Fibroblast of skin of left quadriceps (primary cell): ENCODE measurements at regions not wholly inside any gene's neighbourhood (a gene's known extent, or its start where the extent isn't known, plus 50 kb on each side); places are given as distances from the start of the nearest gene placed in this dataset.
A peak's percentile ranks its signal among the peaks of the same experiment; 100 is the strongest.

ENCODE experiments used
- DNase-seq, 2 experiments: peaks; one replicate each; pipeline ENCODE4 v3.0.0-alpha.2; 2013; ENCODE audit warnings: low read depth in 2 of 2

DNA sequence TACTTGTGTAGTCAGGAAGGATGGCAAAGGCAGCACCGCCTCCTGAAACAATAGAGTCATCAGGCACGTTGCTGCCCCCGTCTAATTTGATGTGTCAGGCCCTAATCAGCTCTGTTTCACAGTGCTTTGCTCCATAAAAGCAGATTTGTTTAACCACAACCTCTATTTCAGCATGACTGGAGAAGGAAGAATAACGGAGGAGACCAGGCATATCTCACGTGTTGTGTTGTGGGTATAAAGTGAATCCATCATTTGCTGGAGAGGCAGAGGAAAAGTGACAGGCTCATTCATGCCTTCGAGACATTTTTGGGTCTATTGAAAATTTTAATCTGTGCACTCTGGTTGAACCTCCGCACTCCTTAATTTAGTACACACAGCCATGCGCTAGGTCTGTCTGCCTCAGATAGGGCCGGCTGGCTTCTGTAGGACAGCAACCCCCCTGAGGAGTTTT is 940.4 kb upstream of the SLC10A2 start:
- DNase-seq = peak in 1 of 2 experiments; percentile 5

DNA sequence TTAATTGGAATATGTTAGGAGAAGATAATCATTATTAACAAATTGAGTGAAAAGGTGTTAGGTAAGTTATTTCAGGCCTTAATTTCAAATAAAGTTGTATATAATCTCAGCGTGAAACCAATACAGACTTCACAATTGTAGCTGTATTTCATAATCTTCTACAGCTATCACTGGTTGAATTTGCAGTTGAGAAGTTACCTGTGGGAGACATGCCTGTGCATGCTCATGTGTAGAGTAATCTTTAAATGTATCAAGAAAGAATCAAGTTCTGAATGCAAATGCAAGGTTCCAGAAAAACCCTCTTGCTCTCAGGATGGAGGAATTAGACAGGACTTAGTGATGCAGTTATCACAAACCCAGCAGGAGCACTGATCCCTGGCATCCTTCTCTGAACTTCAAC is 938.4 kb upstream of the SLC10A2 start:
- DNase-seq = no peak

DNA sequence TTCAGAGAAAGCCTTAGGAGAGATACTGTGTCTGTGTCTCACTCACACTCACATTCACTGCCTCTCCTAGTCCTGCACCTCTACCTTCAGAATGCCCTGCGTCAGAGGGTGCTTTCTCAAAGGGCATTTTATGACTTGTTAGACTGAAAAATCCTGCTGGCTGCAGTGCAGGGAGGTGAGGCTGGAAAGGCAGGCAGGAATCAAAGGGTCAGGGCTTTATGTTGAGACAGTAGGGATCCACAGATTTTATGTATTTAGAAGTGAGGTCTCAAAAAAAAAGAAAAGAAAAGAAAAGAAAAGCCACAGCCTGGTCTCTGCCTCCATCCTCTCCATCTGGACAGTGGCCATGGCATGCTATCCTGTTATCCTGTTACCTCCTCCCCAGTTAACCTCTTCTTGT is 936.0 kb upstream of the SLC10A2 start:
- DNase-seq = no peak

DNA sequence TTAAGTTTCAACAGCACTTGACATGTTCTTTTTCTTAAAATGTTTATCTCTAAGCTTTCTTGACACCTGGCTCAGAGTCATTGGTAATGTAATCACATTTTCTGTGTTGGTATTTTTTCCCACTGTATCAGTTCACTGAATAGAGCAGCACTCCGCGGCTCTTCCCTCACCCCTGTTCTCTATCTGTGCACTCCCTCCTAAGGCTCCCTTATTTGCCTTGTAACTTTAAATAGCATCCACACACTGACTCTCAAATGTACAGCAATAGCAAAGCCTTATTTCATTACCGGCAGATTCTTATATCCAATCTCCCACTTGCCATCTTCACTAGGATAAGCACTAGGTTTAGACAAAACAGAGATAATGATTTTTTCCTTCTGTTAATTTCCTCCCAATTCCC is 935.5 kb upstream of the SLC10A2 start:
- DNase-seq = no peak

DNA sequence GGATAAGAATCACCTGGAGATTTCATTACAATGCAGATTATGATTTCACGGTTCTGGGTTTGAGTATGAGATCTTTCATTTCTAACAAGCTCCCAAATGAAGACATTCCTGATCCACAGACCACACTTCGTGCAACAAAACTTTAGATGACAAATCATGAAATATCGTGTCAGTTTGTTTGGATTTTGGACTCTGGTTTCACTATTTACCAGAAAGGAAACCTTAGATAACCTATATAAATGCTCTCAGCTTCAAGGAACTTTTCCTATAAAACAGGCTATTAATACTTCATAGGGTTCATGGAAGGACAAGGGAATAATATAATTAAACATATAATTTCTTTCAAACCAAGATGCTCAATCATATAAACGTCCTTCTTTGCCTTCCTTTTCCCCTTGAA is 930.5 kb upstream of the SLC10A2 start:
- DNase-seq = no peak

DNA sequence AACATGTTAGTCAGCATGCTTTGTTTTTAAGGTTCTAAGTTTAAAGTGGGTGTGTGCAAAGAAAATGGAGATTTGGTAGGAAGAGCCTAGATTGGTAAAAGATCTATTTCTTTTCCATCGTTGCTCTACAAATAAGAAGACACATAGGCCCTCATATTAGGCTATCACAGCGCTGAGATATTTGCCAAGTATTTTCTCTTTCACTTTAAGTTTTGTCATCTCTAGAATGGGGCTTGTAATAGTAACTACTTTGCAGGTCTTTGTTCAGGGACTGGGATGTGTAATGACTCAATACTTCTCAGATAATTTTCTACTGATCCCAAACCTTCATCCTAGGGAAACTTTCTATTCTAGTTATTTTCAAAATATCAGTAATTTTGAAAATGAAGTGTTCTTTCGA is 917.7 kb upstream of the SLC10A2 start:
- no peak for DNase-seq

DNA sequence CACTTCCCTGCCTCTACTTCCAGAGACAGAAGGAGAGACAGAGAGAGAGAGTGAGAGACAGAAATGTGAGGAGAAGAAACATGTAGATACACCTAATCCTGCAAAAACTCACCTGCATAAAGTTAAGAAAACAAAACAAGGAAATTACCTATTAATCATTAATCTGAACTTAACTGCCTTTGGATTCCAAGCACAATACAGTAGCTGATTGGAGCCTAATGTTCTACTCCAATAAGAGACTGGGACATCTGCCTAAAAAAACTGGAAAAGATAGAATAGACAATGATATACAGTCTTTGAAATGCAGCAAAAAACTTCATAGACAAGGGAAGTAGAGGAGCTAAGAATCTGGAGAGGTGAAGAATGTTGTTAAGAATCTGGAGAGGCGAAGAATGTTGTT is 910.2 kb upstream of the SLC10A2 start:
- DNase-seq = no peak

DNA sequence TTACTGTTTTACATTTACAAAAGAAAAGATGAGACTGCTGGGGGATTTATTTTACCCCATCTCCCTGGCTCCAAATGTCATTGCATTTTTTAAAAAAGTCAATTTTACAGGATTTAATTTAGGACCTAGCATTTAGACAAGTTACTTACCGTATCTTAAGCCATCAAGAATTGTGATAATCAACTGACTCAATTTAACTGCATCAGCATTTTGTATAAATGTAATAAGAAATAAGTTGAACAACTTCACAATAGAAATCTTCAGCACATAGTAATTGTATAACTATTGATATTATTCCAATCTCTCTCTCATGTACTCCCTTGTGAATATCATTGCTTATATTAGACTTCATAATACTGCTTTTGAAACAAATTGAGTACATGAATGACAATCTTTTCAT is 907.5 kb upstream of the SLC10A2 start:
- no peak for DNase-seq

DNA sequence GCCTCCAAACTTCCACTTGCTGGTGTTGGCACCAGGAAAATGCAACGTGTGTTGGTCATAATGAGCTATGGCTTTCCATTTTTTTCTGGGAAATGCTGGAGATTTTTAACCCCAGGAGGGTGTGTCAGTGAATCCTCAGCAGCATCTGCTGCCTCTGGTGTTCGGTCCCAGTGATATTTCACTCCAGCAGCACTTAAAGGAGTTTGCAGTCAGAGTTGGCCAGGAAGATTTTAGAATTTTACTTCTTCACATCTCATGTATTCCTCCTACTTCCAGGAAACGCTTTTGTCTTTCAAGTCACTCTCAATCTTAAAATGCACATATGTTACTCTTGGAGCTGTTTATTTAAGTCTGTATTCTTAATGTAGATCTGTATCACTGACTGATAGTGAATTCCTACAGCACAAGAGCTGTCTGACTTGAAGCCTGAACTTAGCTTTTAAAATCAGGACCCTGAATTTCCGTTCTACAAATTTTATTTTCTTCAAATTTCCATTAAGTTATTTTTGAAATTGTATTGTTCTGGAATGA is 903.4 kb upstream of the SLC10A2 start:
- DNase-seq = no peak

DNA sequence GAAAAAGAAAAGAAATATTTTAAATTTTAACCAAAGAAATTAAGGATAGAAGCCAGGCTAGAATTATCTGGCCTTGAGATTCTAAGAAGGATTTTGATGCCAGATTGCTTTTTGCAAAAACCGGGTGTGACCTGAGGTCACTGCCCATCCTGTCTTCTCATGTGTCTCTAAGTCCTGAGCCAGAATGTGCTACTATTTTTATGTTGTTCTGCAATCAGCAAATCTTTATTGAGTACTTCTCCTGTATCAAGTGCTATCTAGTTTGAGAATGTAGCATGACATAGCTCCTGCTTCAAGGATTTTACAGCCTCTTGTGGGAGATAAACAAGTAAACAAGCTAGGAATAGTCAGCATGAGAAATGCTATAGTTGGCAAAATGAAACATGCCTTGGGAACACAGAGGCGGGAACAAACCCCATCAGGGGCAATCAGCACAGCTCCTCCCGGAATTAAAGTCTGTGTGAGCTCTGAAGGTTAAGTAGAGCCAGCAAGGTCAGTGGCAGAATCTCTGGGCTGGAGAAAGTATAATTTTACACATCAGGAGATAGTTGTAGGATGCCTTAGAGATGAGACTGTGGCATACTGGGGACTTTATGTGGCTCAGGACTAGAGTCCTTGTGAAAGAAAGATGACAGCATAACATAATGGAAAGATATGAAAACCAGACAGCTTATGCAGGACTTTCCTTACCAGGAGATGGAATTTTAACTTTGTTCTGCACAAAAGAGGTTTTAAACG is 899.5 kb upstream of the SLC10A2 start:
- no peak for DNase-seq

DNA sequence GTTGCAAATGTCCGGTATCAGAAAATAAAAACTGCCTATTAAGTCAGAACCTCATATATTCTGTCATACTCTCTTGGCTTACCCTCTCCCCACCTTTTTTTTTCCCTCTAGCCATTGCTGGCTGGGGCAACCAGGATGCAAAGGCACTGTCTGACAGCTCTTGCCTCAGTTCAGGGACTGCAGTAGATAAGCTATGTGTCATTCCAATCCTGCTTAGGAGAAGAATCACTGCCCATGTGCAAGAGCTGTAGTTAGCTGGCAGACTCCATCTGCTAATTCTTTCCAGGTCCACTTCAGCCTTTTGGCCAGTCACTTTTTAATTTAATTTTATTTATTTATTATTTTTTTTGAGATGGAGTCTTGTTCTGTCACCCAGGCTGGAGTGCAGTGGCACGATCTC is 895.6 kb upstream of the SLC10A2 start:
- no peak for DNase-seq

DNA sequence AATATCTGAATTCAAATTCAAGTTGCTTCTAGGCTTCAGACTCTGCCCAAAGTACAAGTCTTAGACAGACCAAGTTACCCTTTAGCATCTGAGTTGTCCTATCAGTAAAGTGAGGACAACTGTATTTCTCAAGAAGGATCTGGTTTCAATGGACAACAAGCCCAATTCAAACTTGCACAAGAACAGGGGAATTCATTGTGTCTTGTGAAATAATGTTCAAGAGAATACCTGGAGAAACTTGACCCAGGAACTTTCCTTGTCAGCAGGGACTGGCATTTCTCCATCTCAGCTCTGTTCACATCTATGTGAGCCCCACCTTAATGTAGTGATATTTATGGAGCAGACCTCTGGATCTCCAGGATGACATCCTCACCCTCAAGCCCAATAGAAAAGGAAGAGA is 894.9 kb upstream of the SLC10A2 start:
- no peak for DNase-seq

DNA sequence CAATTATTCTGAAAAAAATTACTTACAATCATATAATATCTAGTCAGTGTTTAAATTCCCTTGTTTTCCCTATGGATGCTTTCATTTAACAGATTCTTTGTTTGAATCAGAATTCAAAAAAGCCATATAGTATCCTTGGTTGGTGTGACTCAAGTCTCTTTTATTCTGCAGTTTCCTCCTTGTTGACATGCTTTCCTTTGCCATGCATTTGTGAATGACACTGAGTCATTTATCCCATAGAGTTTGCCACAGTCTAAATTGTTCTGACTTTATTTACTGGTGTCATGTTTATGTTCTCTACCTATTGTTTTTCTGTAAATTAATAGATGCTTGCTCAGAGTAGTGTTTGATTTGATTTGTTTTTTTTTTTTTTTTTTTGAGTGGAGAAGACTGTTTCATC is 893.8 kb upstream of the SLC10A2 start:
- DNase-seq = no peak

DNA sequence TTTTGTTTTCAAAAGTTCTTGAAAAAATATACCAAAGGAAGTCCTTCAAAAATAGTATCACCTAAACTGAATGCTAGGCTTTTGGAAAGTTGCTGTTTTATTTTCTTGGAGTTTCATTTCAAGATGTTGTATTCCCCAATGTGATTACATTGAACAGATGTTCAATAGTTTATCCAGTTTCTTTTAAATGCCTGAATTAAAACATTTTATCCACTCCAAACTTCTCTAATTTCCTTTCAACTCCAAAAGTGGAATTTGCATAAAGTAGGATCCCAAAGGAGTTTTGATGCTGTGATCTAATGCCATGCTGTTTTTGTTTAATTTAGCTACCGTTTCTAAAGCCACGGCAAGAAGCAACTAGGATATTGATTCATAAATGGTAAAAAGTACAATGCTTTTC is 892.5 kb upstream of the SLC10A2 start:
- DNase-seq = no peak

DNA sequence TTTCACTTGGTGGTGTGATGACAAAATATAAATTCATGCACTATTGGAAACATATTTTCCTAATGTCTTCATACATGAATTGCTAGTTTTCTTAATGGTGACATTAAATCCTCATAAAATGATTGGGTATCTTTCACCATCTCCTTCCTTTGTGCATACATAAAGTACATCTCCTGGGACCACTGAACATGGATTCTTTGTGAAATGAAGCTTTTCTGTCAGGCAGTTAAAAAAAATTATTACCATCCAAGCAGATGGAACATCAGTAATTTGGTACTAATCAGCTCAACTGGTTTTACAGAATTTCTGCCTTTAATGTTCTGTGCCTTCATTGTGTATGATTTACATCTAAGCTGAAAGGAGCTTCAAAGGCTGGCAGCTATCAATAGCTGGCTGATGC is 891.7 kb upstream of the SLC10A2 start:
- no peak for DNase-seq

DNA sequence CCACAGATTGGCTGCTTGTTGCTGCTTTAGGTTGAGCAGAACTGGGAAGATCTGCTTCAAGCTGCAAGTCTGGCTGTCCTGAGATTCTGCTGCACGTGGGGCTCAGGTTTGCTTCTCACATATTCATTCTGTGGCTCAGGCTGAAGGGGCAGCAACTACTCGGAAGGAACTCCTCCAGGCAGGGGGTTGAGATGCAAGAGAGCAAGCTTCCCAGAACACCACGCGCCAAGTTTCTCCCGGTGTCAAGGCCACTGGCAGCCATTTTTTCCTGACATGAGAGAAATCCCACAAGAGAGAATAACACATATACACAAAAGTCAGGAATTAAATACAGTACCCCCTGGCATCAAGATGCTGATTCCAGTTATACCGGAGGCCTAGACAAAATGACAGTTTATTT is 887.6 kb upstream of the SLC10A2 start:
- no peak for DNase-seq

DNA sequence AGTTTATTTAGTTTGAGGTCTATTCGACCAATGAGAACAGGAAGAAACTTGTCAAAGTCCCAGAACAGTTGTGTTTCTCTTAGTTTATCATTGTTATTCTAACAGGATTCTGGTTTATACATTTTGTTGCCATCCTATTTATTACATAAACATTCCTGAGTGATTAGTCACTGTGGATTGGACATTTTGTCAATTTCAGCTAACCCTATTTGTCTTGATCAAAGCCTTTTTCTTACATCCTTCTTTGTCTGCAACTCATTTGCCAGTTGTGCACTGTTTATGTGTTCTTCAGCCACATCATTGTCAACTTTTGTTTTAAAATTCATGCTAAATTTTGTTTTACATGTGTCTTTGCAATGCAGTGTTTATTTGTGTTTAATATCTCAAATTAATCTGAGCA is 886.0 kb upstream of the SLC10A2 start:
- DNase-seq = no peak

DNA sequence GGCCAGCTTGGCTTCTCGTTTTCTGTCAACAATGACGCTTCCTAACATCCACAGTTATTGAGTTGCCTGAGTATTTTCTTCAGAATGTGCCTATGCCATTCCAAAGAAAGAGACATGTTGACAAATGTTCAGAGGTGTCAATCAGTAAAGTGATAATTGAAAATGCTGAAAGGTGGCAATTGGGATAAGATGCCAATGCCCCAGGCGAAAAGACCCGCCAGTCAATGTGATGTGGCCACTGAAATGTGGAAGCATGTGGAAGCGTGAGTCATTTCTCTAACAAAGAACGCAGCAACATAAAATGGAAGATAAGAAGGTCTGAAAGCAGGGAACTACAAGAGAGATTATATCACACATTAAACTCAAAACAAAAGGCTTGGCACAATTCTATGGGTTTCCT is 882.2 kb upstream of the SLC10A2 start:
- DNase-seq = no peak

DNA sequence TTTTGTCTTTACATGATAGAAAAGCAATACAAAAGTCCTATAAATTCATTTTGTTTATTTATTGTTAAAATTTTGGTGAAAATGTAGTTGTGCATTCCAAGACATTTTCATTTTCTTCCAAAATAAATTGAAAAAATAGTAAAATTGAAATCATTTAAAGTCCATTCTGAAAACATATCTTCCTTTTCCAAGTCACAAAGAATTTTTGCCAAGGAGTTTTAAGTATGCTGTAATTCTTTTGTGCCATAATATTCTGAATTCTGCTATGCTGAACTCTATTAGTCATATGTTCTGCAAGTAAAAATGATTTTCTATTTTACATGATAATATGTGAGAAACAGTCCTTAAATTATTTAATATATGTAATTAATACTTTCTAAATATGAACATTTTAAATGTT is 879.6 kb upstream of the SLC10A2 start:
- no peak for DNase-seq

DNA sequence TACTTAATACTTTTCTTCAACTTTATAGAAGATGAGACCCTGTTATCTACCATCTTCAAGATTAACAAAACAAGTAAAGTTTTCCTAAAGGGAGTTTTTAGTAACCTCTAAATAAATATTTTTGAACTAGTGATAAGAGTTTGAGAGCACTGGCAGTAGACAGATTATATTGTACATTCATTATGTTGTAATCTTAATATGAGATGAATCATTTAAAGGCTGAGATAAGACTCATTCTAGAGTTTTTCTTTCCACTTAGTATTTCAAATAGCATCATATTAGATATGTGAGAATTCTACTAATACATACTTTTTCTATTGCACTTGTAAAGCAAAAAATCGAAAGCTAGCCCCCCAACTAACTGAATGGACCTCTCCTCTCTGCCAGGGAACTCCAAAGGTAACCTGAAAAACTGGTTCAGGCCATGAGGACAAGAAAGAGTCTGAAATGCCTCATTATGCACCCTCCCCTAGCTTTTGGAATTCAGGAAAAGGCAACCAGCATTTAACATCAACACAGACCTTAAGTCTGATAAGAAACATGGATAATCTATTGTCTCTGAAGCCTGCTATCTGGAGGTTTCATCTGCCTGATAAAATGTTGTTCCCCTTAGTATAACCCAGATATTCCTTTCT is 875.4 kb upstream of the SLC10A2 start:
- no peak for DNase-seq

DNA sequence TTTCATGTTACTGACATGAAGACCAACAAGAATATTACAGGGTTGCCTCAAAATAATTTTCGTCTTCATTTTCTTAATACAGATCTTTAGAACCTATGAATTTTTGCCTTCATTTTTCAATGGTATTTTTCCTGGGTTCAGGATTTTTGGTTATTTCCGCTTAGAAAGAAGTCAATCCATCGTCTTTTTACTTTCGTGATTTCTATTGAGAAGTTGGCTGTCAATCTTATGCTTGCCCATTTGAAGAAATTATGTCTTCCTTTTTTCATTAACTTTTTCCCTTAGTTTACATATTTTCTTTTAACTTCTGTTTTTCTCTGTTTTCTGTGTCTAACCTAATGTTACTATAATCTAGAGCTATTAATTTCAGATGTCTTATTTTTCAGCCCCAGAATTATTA is 868.9 kb upstream of the SLC10A2 start:
- no peak for DNase-seq

DNA sequence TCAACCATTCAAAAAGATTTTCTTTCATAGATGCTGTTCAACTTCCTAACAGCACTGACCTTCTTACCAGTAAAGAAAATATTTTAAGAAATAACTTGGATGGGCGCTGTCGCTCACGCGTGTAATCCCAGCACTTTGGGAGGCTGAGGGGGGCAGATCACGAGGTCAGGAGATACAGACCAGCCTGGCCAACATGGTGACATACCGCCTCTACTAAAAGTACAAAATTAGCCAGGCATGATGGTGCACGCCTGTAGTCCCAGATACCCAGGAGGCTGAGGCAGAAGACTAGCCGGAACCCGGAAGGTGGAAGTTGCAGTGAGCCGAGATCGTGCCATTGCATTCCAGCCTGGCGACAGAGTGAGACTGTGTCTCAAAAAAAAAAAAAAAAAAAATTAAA is 865.7 kb upstream of the SLC10A2 start:
- DNase-seq = no peak

DNA sequence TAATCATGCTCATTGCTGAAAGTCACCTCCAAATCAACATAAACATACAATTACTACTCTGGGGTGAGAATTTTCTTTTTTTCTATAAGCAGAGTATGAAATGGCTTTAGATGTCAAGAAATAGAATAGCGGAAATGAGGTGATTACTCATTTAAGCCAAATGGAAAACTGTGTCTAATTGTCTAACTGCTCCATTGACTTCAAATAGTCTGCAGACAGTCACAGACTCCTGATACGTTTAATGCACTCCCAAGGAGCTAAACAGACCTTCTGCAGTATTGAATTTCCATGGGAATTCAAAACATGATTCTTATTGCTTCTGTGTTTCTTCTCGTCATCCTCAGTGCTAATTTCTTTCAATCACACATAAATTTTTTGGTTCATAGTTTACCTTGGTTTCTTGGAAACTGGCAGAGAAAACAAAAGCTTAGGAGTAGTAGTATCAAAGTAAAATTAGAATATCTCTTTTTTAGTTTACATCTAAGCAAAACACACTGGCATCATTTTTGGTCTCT is 865.2 kb upstream of the SLC10A2 start:
- no peak for DNase-seq
